ENCODE measurements at regions not wholly inside any gene's neighbourhood (a gene's known extent, or its start where the extent isn't known, plus 50 kb on each side); places are given as distances from the start of the nearest gene placed in this dataset.

- no peak overlapping the region for H3K27ac ChIP-seq
- H3K4me1 ChIP-seq (ENCODE audit: control insufficient read depth in 1 of 2, insufficient read depth in 1 of 2, low read depth in 1 of 2, low read length in 1 of 2) = no peaks in the 10 kb centered on the region
- H3K27me3 ChIP-seq = peaks cover 4% of the 10 kb centered on the region
- TF ChIP-seq, protein P1, sequence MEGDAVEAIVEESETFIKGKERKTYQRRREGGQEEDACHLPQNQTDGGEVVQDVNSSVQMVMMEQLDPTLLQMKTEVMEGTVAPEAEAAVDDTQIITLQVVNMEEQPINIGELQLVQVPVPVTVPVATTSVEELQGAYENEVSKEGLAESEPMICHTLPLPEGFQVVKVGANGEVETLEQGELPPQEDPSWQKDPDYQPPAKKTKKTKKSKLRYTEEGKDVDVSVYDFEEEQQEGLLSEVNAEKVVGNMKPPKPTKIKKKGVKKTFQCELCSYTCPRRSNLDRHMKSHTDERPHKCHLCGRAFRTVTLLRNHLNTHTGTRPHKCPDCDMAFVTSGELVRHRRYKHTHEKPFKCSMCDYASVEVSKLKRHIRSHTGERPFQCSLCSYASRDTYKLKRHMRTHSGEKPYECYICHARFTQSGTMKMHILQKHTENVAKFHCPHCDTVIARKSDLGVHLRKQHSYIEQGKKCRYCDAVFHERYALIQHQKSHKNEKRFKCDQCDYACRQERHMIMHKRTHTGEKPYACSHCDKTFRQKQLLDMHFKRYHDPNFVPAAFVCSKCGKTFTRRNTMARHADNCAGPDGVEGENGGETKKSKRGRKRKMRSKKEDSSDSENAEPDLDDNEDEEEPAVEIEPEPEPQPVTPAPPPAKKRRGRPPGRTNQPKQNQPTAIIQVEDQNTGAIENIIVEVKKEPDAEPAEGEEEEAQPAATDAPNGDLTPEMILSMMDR (IDR thresholded peaks at IDR 0.05) = no peak
- H3K9me3 ChIP-seq = no peaks in the 10 kb centered on the region
- no peaks in the 10 kb centered on the region for H3K36me3 ChIP-seq
- no peak overlapping the region for H3K4me3 ChIP-seq (ENCODE audit: low read depth in 1 of 2, low read length in 1 of 2)
These were observed 311.0 kb downstream of the THBS2 start for GRCh38 chr6:168942646-168943045.

- Histone ChIP-seq H3K4me3 (ENCODE audit: low read depth in 1 of 2, low read length in 1 of 2) (no peak overlapping the region), H3K9me3 (no peaks in the 10 kb centered on the region), H3K27ac (no peak overlapping the region), H3K4me1 (ENCODE audit: control insufficient read depth in 1 of 2, insufficient read depth in 1 of 2, low read depth in 1 of 2, low read length in 1 of 2) (no peaks in the 10 kb centered on the region), H3K36me3 (no peaks in the 10 kb centered on the region), H3K27me3 (peaks cover 5% of the 10 kb centered on the region)
- TF ChIP-seq, protein P1 (IDR thresholded peaks at IDR 0.05) = no peak
These were observed 312.6 kb downstream of the THBS2 start for GRCh38 chr6:168941036-168941435.

- Histone ChIP-seq H3K36me3 (no peaks in the 10 kb centered on the region), H3K4me3 (ENCODE audit: low read depth in 1 of 2, low read length in 1 of 2) (no peak overlapping the region), H3K4me1 (ENCODE audit: control insufficient read depth in 1 of 2, insufficient read depth in 1 of 2, low read depth in 1 of 2, low read length in 1 of 2) (no peaks in the 10 kb centered on the region), H3K27me3 (peaks cover 17% of the 10 kb centered on the region), H3K9me3 (no peaks in the 10 kb centered on the region), H3K27ac (no peak overlapping the region)
- TF ChIP-seq, protein P1 (IDR thresholded peaks at IDR 0.05) = no peak
These were observed 313.9 kb downstream of the THBS2 start for GRCh38 chr6:168939796-168940195.

DNA sequence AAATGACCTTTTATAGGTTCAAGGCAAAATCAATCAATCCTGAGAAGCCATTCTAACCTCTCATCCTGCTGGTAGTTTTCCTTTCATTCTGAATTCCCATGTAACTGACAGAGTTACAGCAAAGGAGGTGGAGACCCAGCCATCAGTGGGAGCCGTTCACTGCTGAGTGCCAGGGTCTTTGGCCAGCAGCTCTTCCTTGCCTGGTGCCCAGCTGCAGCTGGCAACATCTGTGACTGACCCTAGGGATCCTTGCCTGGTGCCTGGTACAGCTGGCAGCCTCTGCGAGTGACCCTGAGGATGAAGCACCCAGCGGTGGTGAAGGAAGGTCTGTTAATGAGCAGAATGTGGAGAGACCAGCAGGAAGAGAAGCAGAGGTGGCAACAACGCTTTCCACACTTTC lies 314.6 kb downstream of the THBS2 start:
- H3K4me3 ChIP-seq (ENCODE audit: low read depth in 1 of 2, low read length in 1 of 2) = no peak overlapping the region
- H3K4me1 ChIP-seq (ENCODE audit: control insufficient read depth in 1 of 2, insufficient read depth in 1 of 2, low read depth in 1 of 2, low read length in 1 of 2) = no peaks in the 10 kb centered on the region
- no peaks in the 10 kb centered on the region for H3K9me3 ChIP-seq
- H3K27ac ChIP-seq = no peak overlapping the region
- TF ChIP-seq, protein P1 (IDR thresholded peaks at IDR 0.05) = no peak
- no peaks in the 10 kb centered on the region for H3K36me3 ChIP-seq
- peaks cover 25% of the 10 kb centered on the region for H3K27me3 ChIP-seq

DNA sequence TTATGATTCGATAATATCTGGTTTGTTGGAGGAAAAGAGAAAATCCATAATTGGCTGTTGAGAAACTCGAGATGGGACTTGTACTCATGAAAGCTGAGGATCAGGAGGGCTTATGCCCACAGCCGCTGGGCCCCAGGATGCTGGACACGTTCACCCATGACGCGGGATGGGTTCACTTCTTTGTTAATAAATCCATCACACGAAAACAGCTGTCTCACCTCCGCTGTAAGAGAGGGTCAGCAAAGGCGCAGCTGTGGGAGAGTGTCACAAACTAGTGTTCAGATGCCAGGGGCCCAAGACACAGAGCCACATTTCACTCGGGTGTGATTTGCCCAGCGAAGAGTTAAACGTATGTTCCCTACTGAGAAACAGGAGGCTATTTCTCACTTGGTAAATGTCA lies 315.1 kb downstream of the THBS2 start:
- Histone ChIP-seq H3K4me1 (ENCODE audit: control insufficient read depth in 1 of 2, insufficient read depth in 1 of 2, low read depth in 1 of 2, low read length in 1 of 2) (no peaks in the 10 kb centered on the region), H3K36me3 (no peaks in the 10 kb centered on the region), H3K27me3 (peaks cover 28% of the 10 kb centered on the region), H3K4me3 (ENCODE audit: low read depth in 1 of 2, low read length in 1 of 2) (no peak overlapping the region), H3K9me3 (no peaks in the 10 kb centered on the region), H3K27ac (no peak overlapping the region)
- TF ChIP-seq, protein P1 (IDR thresholded peaks at IDR 0.05) = no peak

DNA sequence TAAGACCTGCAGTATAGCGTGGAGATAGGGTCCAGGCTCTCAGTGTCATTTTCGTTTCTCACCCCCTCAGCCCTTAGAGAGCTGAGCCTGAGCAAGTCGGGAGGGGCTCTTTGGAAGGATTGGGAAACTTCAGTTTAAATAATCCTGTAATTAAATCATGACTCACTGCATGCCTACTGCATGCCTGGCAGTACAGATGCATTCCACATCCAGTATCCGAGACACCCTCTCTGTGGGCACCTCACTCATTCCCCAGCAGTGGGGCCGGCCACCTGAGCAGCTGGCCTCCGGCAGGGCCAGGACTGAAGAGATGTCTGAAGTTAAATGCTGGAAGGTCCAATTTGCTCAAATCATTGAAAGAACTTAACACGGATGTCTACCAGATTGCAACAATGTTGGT lies 316.6 kb downstream of the THBS2 start:
- H3K4me1 ChIP-seq (ENCODE audit: control insufficient read depth in 1 of 2, insufficient read depth in 1 of 2, low read depth in 1 of 2, low read length in 1 of 2) = no peaks in the 10 kb centered on the region
- H3K27ac ChIP-seq = no peak overlapping the region
- TF ChIP-seq, protein P1 (IDR thresholded peaks at IDR 0.05) = no peak
- H3K36me3 ChIP-seq = no peaks in the 10 kb centered on the region
- H3K9me3 ChIP-seq = no peaks in the 10 kb centered on the region
- H3K4me3 ChIP-seq (ENCODE audit: low read depth in 1 of 2, low read length in 1 of 2) = no peak overlapping the region
- peaks cover 28% of the 10 kb centered on the region for H3K27me3 ChIP-seq

Measured in neutrophil (primary cell).